HG03571 (cell line): ENCODE measurements at regions not wholly inside any gene's neighbourhood (a gene's known extent, or its start where the extent isn't known, plus 50 kb on each side); places are given as distances from the start of the nearest gene placed in this dataset.

Experiments used
- ATAC-seq: cut with Tn5 transposase; IDR thresholded peaks from one replicate; pipeline ENCODE4 v1.9.1; 2021; ENCODE audit not compliant: unreplicated experiment

GRCh38 chr4:123916821-123917220 lies 520.2 kb downstream of the SPRY1 start:
- ATAC-seq: no peak

- no peak for ATAC-seq
Measured at GRCh38 chr4:123919576-123920098, 523.0 kb downstream of the SPRY1 start.

GRCh38 chr4:123921339-123921738 lies 524.7 kb downstream of the SPRY1 start:
- no peak for ATAC-seq

GRCh38 chr4:123922847-123923246 lies 526.3 kb downstream of the SPRY1 start:
- no peak for ATAC-seq

- no peak for ATAC-seq
Measured at GRCh38 chr4:123924536-123924935, 527.9 kb downstream of the SPRY1 start.

- ATAC-seq: no peak
Measured at GRCh38 chr4:123929565-123929964, 533.0 kb downstream of the SPRY1 start.

- no peak for ATAC-seq
Measured at GRCh38 chr4:123930996-123931395, 534.4 kb downstream of the SPRY1 start.

GRCh38 chr4:123934096-123934495 lies 537.5 kb downstream of the SPRY1 start:
- no peak for ATAC-seq

- ATAC-seq: no peak
Measured at GRCh38 chr4:123936621-123937043, 540.0 kb downstream of the SPRY1 start.

GRCh38 chr4:123937581-123937980 lies 541.0 kb downstream of the SPRY1 start:
- ATAC-seq: no peak

- no peak for ATAC-seq
Measured at GRCh38 chr4:123939621-123940020, 543.0 kb downstream of the SPRY1 start.

- no peak for ATAC-seq
Measured at GRCh38 chr4:123940604-123941003, 544.0 kb downstream of the SPRY1 start.

GRCh38 chr4:123941306-123941705 lies 544.7 kb downstream of the SPRY1 start:
- ATAC-seq: no peak

- no peak for ATAC-seq
Measured at GRCh38 chr4:123943976-123944375, 547.4 kb downstream of the SPRY1 start.

- ATAC-seq: no peak
Measured at GRCh38 chr4:123945301-123945700, 548.7 kb downstream of the SPRY1 start.

GRCh38 chr4:123950530-123950929 lies 553.9 kb downstream of the SPRY1 start:
- ATAC-seq: no peak

GRCh38 chr4:123952530-123953274 lies 556.1 kb downstream of the SPRY1 start:
- no peak for ATAC-seq

GRCh38 chr4:123953566-123953965 lies 557.0 kb downstream of the SPRY1 start:
- no peak for ATAC-seq

- no peak for ATAC-seq
Measured at GRCh38 chr4:123954220-123954619, 557.6 kb downstream of the SPRY1 start.

GRCh38 chr4:123955167-123955800 lies 558.7 kb downstream of the SPRY1 start:
- ATAC-seq: no peak

- ATAC-seq: no peak
Measured at GRCh38 chr4:123956204-123956603, 559.6 kb downstream of the SPRY1 start.

GRCh38 chr4:123966990-123967769 lies 570.6 kb downstream of the SPRY1 start:
- no peak for ATAC-seq
